Suprapubic skin (tissue), 4 donors: ENCODE measurements at regions not wholly inside any gene's neighbourhood (a gene's known extent, or its start where the extent isn't known, plus 50 kb on each side); places are given as distances from the start of the nearest gene placed in this dataset.
"Not testable (repeated sequence)": the region's sequence is repeated elsewhere in the genome, so short reads cannot be mapped to it uniquely, and the experiment has no call there.

Experiments
- DNase-seq, 2 donors: peaks; one replicate each; pipeline ENCODE4 v3.0.0-alpha.2; 2019; ENCODE audit warnings: low spot score in 2 of 2
- H3K27ac ChIP-seq: fragments of 200-600 bp; sonication (generic); one replicate; pipeline ENCODE4 v1.5.1; 2019
- H3K27me3 ChIP-seq: fragments of 200-600 bp; sonication (generic); one replicate; pipeline ENCODE4 v1.5.1; 2019
- H3K36me3 ChIP-seq: fragments of 200-600 bp; sonication (generic); one replicate; pipeline ENCODE4 v1.5.1; 2019
- H3K4me1 ChIP-seq: fragments of 200-600 bp; sonication (generic); one replicate; pipeline ENCODE4 v1.5.1; 2019
- H3K4me3 ChIP-seq: fragments of 200-600 bp; sonication (generic); one replicate; pipeline ENCODE4 v1.5.1; 2019; ENCODE audit warnings: mild to moderate bottlenecking
- H3K9me3 ChIP-seq: fragments of 200-600 bp; sonication (generic); one replicate; pipeline ENCODE4 v1.5.1; 2019
- EP300 ChIP-seq: sonication (generic); formaldehyde crosslinking; IDR thresholded peaks from one replicate; pipeline ENCODE4 v1.6.1; 2017; ENCODE audit warnings: antibody characterized with exemption
- POLR2A ChIP-seq, 2 donors: fragments of 450-650 bp; IDR thresholded peaks; one replicate each; pipeline ENCODE4 v1.6.1; 2017; ENCODE audit warnings: antibody characterized with exemption in 2 of 2, mild to moderate bottlenecking in 2 of 2, moderate library complexity in 2 of 2
- POLR2AphosphoS5 ChIP-seq, 3 donors: sonication (generic); formaldehyde crosslinking; IDR thresholded peaks; one replicate each; pipeline ENCODE4 v1.6.1; 2017; ENCODE audit warnings: antibody characterized with exemption in 3 of 3
- WGBS: methylation state at CpG from one replicate; pipeline ENCODE4 v1.1.5; 2018; 5-methylcytosine and 5-hydroxymethylcytosine counted together
- TF ChIP-seq, protein P1 (sequence below), 2 donors: fragments of 200-600 bp in 1 of 2; fragments of 450-650 bp in 1 of 2; sonication (generic) in 1 of 2; IDR thresholded peaks; one replicate each; pipeline ENCODE4 v1.5.1; 2016 to 2019; ENCODE audit warnings: antibody characterized with exemption in 2 of 2, mild to moderate bottlenecking in 1 of 2, moderate library complexity in 1 of 2

DNA sequence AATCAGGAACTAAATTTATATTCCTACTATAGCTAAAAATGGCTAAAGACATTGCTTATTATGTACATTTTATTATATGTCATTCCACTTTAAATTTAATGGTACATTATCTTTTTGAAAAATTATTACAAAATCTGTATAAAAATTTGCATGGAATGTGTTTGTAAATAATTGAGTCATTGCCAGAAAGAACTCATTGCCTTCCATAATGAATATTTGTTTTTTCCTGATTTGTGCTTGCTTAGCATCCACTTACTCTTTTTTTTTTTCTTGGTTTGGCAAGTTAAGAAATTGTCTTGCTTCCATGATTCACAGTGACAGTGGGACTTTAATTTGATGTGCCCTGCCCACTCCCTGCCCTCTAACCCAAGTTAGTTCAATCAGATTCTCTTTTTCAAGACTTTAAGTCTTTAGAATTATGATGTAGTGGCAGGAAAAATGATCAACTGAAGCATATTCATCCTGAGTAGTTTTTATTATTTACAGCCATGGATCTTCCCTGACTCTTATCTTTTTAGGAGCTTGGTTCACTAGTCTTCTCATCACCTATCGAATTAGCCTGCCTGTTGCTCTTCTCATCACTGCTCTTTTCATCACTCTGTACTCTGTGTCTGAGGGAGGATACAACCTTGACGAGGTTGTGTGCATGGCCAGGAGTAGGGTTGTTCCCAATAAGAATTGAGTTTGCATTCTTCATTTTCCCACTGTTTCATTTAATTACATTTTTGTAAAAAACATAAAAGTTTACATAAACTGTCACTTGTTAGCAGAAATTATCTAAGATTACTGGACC lies 442.0 kb downstream of the BTG1 start:
- Histone ChIP-seq H3K9me3 (no peaks in the 10 kb centered on the region), H3K36me3 (no peaks in the 10 kb centered on the region), H3K27ac (no peak overlapping the region), H3K4me1 (peaks cover 13% of the 10 kb centered on the region), H3K4me3 (no peak overlapping the region), H3K27me3 (no peaks in the 10 kb centered on the region)
- TF ChIP-seq EP300 = no peak
- TF ChIP-seq, protein P1, sequence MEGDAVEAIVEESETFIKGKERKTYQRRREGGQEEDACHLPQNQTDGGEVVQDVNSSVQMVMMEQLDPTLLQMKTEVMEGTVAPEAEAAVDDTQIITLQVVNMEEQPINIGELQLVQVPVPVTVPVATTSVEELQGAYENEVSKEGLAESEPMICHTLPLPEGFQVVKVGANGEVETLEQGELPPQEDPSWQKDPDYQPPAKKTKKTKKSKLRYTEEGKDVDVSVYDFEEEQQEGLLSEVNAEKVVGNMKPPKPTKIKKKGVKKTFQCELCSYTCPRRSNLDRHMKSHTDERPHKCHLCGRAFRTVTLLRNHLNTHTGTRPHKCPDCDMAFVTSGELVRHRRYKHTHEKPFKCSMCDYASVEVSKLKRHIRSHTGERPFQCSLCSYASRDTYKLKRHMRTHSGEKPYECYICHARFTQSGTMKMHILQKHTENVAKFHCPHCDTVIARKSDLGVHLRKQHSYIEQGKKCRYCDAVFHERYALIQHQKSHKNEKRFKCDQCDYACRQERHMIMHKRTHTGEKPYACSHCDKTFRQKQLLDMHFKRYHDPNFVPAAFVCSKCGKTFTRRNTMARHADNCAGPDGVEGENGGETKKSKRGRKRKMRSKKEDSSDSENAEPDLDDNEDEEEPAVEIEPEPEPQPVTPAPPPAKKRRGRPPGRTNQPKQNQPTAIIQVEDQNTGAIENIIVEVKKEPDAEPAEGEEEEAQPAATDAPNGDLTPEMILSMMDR (IDR thresholded peaks at IDR 0.05) = no peak
- no peak for TF ChIP-seq POLR2AphosphoS5 (IDR thresholded peaks at IDR 0.05)
- TF ChIP-seq POLR2A (IDR thresholded peaks at IDR 0.05) = no peak
- WGBS = 92% methylated on average over 2 of the region's 2 CpGs
- DNase-seq = no peak

DNA sequence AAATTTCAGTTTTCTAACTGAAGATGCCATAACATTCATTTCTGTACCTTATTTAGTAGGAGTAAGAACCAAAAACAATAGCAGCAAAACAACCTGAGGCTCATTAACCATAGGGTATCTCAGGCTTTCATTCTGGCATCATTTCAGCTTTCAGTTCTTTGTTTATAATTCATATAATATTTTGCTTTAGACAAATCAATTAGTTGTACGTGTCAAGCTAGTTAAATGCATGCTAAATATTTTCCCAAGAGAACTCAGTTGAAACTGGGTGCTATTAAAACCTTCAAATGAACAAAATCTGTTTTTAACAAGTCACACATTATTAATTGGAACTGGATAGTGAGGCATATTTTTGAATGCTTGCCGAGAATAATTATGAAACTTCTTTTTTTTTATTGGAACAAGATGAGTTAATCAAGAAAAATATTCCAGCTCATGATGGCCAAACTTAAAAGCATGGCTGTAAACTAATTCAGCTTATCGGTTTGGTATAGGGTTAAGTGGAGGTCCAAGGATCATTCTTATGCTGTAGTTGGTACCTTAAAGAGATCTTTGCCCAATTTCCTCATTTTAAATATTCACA lies 442.7 kb downstream of the BTG1 start:
- no peak for DNase-seq
- H3K4me1 ChIP-seq = peaks cover 13% of the 10 kb centered on the region
- TF ChIP-seq POLR2AphosphoS5 (IDR thresholded peaks at IDR 0.05) (no peak), EP300 (no peak), POLR2A (IDR thresholded peaks at IDR 0.05) (no peak)
- TF ChIP-seq, protein P1 (IDR thresholded peaks at IDR 0.05) = no peak
- H3K27ac ChIP-seq = no peak overlapping the region
- H3K4me3 ChIP-seq = no peak overlapping the region
- no peaks in the 10 kb centered on the region for H3K9me3 ChIP-seq
- H3K27me3 ChIP-seq = no peaks in the 10 kb centered on the region
- H3K36me3 ChIP-seq = no peaks in the 10 kb centered on the region
- 42% methylated on average over 3 of the region's 3 CpGs for WGBS

- H3K36me3 ChIP-seq = no peaks in the 10 kb centered on the region
- WGBS = 69% methylated on average over 1 of the region's 1 CpG
- no peaks in the 10 kb centered on the region for H3K4me1 ChIP-seq
- no peak for TF ChIP-seq POLR2AphosphoS5 (IDR thresholded peaks at IDR 0.05)
- TF ChIP-seq POLR2A (IDR thresholded peaks at IDR 0.05) = no peak
- TF ChIP-seq, protein P1 (IDR thresholded peaks at IDR 0.05) = no peak
- no peak for TF ChIP-seq EP300
- no peak for DNase-seq
- no peak overlapping the region for H3K4me3 ChIP-seq
- H3K27me3 ChIP-seq = no peaks in the 10 kb centered on the region
- H3K9me3 ChIP-seq = no peaks in the 10 kb centered on the region
- H3K27ac ChIP-seq = no peak overlapping the region
Measured at GRCh38 chr12:91695964-91696363, 449.7 kb downstream of the BTG1 start.

DNA sequence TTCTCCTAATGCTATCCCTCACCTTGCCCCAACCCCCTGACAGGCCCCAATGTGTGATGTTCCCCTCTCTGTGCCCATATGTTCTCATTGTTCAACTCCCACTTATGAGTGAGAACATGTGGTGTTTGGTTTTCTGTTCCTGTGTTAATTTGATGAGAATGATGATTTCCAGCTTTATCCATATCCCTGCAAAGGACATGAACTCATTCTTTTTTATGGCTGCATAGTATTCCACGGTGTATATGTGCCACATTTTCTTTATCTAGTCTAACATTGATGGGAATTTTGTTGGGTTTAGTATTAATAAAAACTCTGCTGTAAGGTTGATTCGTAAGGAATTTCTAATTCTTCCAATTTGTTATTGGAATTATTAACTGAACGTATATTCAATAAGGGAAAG lies 450.2 kb downstream of the BTG1 start:
- not testable (repeated sequence) for H3K9me3 ChIP-seq, H3K4me3 ChIP-seq, H3K36me3 ChIP-seq, H3K4me1 ChIP-seq, DNase-seq, H3K27ac ChIP-seq, H3K27me3 ChIP-seq
- WGBS = 93% methylated on average over 3 of the region's 3 CpGs

DNA sequence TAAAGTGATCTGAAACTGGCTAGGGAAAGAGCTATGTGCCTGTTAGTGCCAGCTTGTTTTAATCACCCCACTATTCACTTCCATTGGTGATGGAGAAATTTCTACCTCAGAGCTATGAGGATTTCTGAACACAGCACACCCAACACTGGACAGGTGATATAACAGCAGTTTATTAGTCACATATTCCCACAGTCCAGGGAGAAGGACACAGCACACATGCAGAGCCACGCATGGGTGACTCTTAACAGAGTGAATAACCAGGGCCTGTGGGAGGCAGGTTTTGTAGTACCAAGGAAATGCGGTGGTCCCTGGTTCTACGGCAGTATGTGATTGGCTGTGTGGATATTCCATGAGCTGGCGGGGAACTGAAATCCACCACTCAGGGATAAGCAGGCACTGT lies 455.1 kb downstream of the BTG1 start:
- H3K36me3 ChIP-seq = no peaks in the 10 kb centered on the region
- TF ChIP-seq, protein P1 (IDR thresholded peaks at IDR 0.05) = no peak
- no peak for TF ChIP-seq POLR2A (IDR thresholded peaks at IDR 0.05)
- 94% methylated on average over 4 of the region's 4 CpGs for WGBS
- no peak overlapping the region for H3K4me3 ChIP-seq
- no peak for DNase-seq
- no peaks in the 10 kb centered on the region for H3K9me3 ChIP-seq
- no peaks in the 10 kb centered on the region for H3K27me3 ChIP-seq
- no peaks in the 10 kb centered on the region for H3K4me1 ChIP-seq
- H3K27ac ChIP-seq = no peak overlapping the region
